RWPE2 (cell line): ENCODE measurements at regions not wholly inside any gene's neighbourhood (a gene's known extent, or its start where the extent isn't known, plus 50 kb on each side); places are given as distances from the start of the nearest gene placed in this dataset.

Source experiments
- ATAC-seq: fragments of 200-7000 bp; cut with Tn5 transposase; 3 replicates; pipeline ENCODE4 v1.9.1; 2021; ENCODE audit warnings: low read depth
- DNase-seq: peaks from one replicate; pipeline ENCODE4 v3.0.0-alpha.2; 2020; ENCODE audit warnings: low spot score
- H3K27ac ChIP-seq: fragments of 450-650 bp; 2 replicates; pipeline ENCODE4 v1.5.1; 2017; ENCODE audit warnings: mild to moderate bottlenecking; ENCODE audit not compliant: poor library complexity, severe bottlenecking
- H3K27me3 ChIP-seq: fragments of 250-450 bp; sonication (Bioruptor Pico); 2 replicates; pipeline ENCODE4 v1.5.1; 2021; ENCODE audit warnings: mild to moderate bottlenecking, moderate library complexity; ENCODE audit not compliant: insufficient read depth, poor library complexity, severe bottlenecking
- H3K36me3 ChIP-seq: fragments of 250-450 bp; sonication (Bioruptor Pico); 2 replicates; pipeline ENCODE4 v1.5.1; 2020; ENCODE audit warnings: low read depth, mild to moderate bottlenecking, moderate library complexity
- H3K4me1 ChIP-seq: fragments of 250-450 bp; sonication (Bioruptor Pico); 2 replicates; pipeline ENCODE4 v1.5.1; 2021; ENCODE audit warnings: mild to moderate bottlenecking, moderate library complexity; ENCODE audit not compliant: insufficient read depth, poor library complexity, severe bottlenecking
- H3K4me3 ChIP-seq: fragments of 250-450 bp; sonication (Bioruptor Pico); 2 replicates; pipeline ENCODE4 v1.5.1; 2021; ENCODE audit warnings: mild to moderate bottlenecking, moderate library complexity; ENCODE audit not compliant: severe bottlenecking
- H3K9me3 ChIP-seq: fragments of 250-450 bp; sonication (Bioruptor Pico); 2 replicates; pipeline ENCODE4 v1.5.1; 2021; ENCODE audit warnings: mild to moderate bottlenecking, moderate library complexity; ENCODE audit not compliant: severe bottlenecking
- TF ChIP-seq, protein P1 (sequence below): fragments of 450-650 bp; IDR thresholded peaks from one replicate; pipeline ENCODE4 v1.5.1; 2017; ENCODE audit warnings: mild to moderate bottlenecking, moderate library complexity; ENCODE audit not compliant: poor library complexity, severe bottlenecking

- TF ChIP-seq, protein P1, sequence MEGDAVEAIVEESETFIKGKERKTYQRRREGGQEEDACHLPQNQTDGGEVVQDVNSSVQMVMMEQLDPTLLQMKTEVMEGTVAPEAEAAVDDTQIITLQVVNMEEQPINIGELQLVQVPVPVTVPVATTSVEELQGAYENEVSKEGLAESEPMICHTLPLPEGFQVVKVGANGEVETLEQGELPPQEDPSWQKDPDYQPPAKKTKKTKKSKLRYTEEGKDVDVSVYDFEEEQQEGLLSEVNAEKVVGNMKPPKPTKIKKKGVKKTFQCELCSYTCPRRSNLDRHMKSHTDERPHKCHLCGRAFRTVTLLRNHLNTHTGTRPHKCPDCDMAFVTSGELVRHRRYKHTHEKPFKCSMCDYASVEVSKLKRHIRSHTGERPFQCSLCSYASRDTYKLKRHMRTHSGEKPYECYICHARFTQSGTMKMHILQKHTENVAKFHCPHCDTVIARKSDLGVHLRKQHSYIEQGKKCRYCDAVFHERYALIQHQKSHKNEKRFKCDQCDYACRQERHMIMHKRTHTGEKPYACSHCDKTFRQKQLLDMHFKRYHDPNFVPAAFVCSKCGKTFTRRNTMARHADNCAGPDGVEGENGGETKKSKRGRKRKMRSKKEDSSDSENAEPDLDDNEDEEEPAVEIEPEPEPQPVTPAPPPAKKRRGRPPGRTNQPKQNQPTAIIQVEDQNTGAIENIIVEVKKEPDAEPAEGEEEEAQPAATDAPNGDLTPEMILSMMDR, result no peak
- no peaks in the 10 kb centered on the region for H3K27me3 ChIP-seq
- H3K27ac ChIP-seq, result no peak overlapping the region
- ATAC-seq (no peak), DNase-seq (no peak)
- no peaks in the 10 kb centered on the region for H3K36me3 ChIP-seq
- H3K4me1 ChIP-seq, result no peaks in the 10 kb centered on the region
- H3K9me3 ChIP-seq, result no peaks in the 10 kb centered on the region
- no peak overlapping the region for H3K4me3 ChIP-seq
Measured at GRCh38 chr4:33886356-33886755, 2358.0 kb downstream of the ARAP2 start.

- Histone ChIP-seq H3K27me3 (no peaks in the 10 kb centered on the region), H3K4me1 (no peaks in the 10 kb centered on the region), H3K4me3 (no peak overlapping the region), H3K27ac (no peak overlapping the region), H3K36me3 (no peaks in the 10 kb centered on the region), H3K9me3 (no peaks in the 10 kb centered on the region)
- TF ChIP-seq, protein P1, result no peak
- DNase-seq (no peak), ATAC-seq (no peak)
Measured at GRCh38 chr4:33890841-33891240, 2353.5 kb downstream of the ARAP2 start.

GRCh38 chr4:33911959-33912358, 2332.4 kb downstream of the ARAP2 start:
- H3K9me3 ChIP-seq, result no peaks in the 10 kb centered on the region
- H3K4me1 ChIP-seq, result no peaks in the 10 kb centered on the region
- TF ChIP-seq, protein P1, result no peak
- H3K36me3 ChIP-seq, result no peaks in the 10 kb centered on the region
- H3K27ac ChIP-seq, result no peak overlapping the region
- DNase-seq (no peak), ATAC-seq (no peak)
- no peak overlapping the region for H3K4me3 ChIP-seq
- no peaks in the 10 kb centered on the region for H3K27me3 ChIP-seq

DNA sequence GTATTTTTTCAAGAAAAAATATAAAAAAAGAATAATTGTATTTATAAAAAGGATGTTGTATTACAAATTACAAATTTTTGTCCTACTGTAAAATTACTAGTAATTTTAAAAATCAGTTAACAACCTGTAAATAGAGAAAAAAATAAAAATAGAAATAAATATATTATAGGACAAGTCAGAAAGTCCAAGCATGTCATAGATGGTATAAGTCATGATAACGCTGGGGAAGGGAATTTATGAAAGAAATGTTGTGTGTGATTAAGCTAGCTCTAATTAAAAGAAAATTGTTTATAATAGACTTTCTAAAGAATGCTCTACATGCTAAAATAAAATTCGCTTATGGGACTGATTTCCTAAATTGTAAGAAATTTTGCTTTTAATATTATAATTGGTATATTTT, 2329.9 kb downstream of the ARAP2 start:
- DNase-seq (no peak), ATAC-seq (no peak)
- Histone ChIP-seq H3K36me3 (no peaks in the 10 kb centered on the region), H3K4me3 (no peak overlapping the region), H3K27ac (no peak overlapping the region), H3K9me3 (no peaks in the 10 kb centered on the region), H3K27me3 (no peaks in the 10 kb centered on the region), H3K4me1 (no peaks in the 10 kb centered on the region)
- TF ChIP-seq, protein P1, result no peak

DNA sequence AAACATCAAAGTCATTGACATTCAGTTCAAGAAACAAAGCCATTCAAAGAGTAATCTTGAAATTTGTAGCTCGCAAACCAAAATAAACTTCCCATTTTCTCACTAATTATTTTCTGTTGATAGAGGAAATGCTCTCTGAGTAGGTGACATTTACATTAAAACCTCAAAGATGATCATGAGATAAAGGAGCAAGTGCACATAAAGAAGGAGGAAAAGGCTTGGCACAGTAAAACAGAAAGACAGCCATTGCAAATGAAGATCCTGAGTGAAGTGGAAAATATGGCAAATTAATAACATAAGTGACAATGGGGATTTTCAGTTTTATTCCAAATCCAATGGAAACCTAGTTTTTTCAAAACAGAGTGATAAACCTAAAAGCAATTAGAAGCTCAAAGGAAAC, 2320.8 kb downstream of the ARAP2 start:
- H3K9me3 ChIP-seq, result no peaks in the 10 kb centered on the region
- no peak overlapping the region for H3K27ac ChIP-seq
- ATAC-seq, result no peak
- no peaks in the 10 kb centered on the region for H3K27me3 ChIP-seq
- no peak for DNase-seq
- no peak overlapping the region for H3K4me3 ChIP-seq
- no peaks in the 10 kb centered on the region for H3K4me1 ChIP-seq
- TF ChIP-seq, protein P1, result no peak
- H3K36me3 ChIP-seq, result no peaks in the 10 kb centered on the region
